PC-3 (cell line): ENCODE measurements at regions not wholly inside any gene's neighbourhood (a gene's known extent, or its start where the extent isn't known, plus 50 kb on each side); places are given as distances from the start of the nearest gene placed in this dataset.

Experiments
- ATAC-seq: fragments of 200-7000 bp; cut with Tn5 transposase; 2 replicates; pipeline ENCODE4 v1.9.1; 2020; ENCODE audit warnings: mild to moderate bottlenecking, moderate library complexity
- BruUV-seq: library from RNA; stranded (reverse); fragments of 400-500 nt; replicated peaks from 2 replicates; lab custom pipeline; 2021; lab: Mats Ljungman, UMichigan
- CTCF ChIA-PET: fragments of 300-600 bp; sonication (Branson Sonifier 250); formaldehyde crosslinking; loops from one replicate; lab custom pipeline; 2022; ENCODE audit warnings: antibody characterized with exemption; lab: Charles Lee
- POLR2A ChIA-PET: fragments of 300-600 bp; sonication (Branson Sonifier 250); formaldehyde crosslinking; loops from one replicate; lab custom pipeline; 2022; ENCODE audit warnings: antibody characterized with exemption; ENCODE audit not compliant: unreplicated experiment; lab: Charles Lee
- DNase-seq: peaks from one replicate; pipeline ENCODE4 v3.0.0-alpha.2; 2015
- H2AFZ ChIP-seq: fragments of 300-600 bp; sonication (generic); 2 replicates; pipeline ENCODE4 v1.6.0; 2016; ENCODE audit warnings: antibody characterized with exemption, low read length
- H3F3A ChIP-seq: fragments of 300-600 bp; sonication (generic); one replicate; pipeline ENCODE4 v1.6.0; 2017; ENCODE audit warnings: antibody characterized with exemption, low read length, control low read depth, mild to moderate bottlenecking; ENCODE audit not compliant: unreplicated experiment
- H3K27ac ChIP-seq: fragments of 300-600 bp; sonication (generic); 2 replicates; pipeline ENCODE4 v1.5.1; 2016; ENCODE audit warnings: mild to moderate bottlenecking, low read length
- H3K27me3 ChIP-seq: fragments of 300-600 bp; sonication (generic); 2 replicates; pipeline ENCODE4 v1.6.1; 2016; ENCODE audit warnings: low read length, mixed read lengths
- H3K36me3 ChIP-seq: fragments of 300-600 bp; sonication (generic); 2 replicates; pipeline ENCODE4 v1.6.1; 2016; ENCODE audit warnings: low read depth, mixed run types, low read length, mixed read lengths
- H3K4me1 ChIP-seq: fragments of 300-600 bp; sonication (generic); 2 replicates; pipeline ENCODE4 v1.5.1; 2016; ENCODE audit warnings: low read length; ENCODE audit not compliant: insufficient read depth
- H3K4me2 ChIP-seq: fragments of 300-600 bp; sonication (generic); 2 replicates; pipeline ENCODE4 v1.6.0; 2016; ENCODE audit warnings: low read length
- H3K4me3 ChIP-seq: fragments of 300-600 bp; sonication (generic); 2 replicates; pipeline ENCODE4 v1.5.1; 2016; ENCODE audit warnings: mild to moderate bottlenecking, low read length, mixed read lengths
- H3K79me2 ChIP-seq: fragments of 300-600 bp; sonication (generic); 2 replicates; pipeline ENCODE4 v1.6.1; 2017; ENCODE audit warnings: low read length, mixed read lengths
- H3K9ac ChIP-seq: fragments of 300-600 bp; sonication (generic); 2 replicates; pipeline ENCODE4 v1.6.0; 2016; ENCODE audit warnings: mild to moderate bottlenecking, low read length
- H3K9me2 ChIP-seq: fragments of 300-600 bp; sonication (generic); replicated peaks from 2 replicates; pipeline ENCODE4 v1.6.1; 2016; ENCODE audit warnings: mixed run types, low read length, mixed read lengths
- H3K9me3 ChIP-seq: fragments of 300-600 bp; sonication (generic); 2 replicates; pipeline ENCODE4 v1.6.1; 2016; ENCODE audit warnings: low read length, mixed read lengths
- H4K20me1 ChIP-seq: fragments of 300-600 bp; sonication (generic); 2 replicates; pipeline ENCODE4 v1.6.1; 2016; ENCODE audit warnings: low read length, mixed read lengths
- EZH2 ChIP-seq: fragments of 300-600 bp; sonication (generic); IDR thresholded peaks from one replicate; pipeline ENCODE4 v1.6.1; 2017; ENCODE audit warnings: antibody characterized with exemption, mild to moderate bottlenecking, low read length; ENCODE audit not compliant: unreplicated experiment
- EZH2phosphoT487 ChIP-seq: fragments of 300-600 bp; sonication (generic); IDR thresholded peaks from 2 replicates; pipeline ENCODE4 v1.6.1; 2018; ENCODE audit warnings: mild to moderate bottlenecking, antibody characterized with exemption, low read length, borderline replicate concordance
- intact Hi-C: fragments of 100-400 bp; cut with micrococcal nuclease; formaldehyde crosslinking; loops from 2 replicates; pipeline ENCODE4 v1.9.0; 2023
- TF ChIP-seq, protein P1 (sequence below): fragments of 300-600 bp; sonication (generic); conservative IDR thresholded peaks from 2 replicates; pipeline ENCODE4 v1.5.1; 2017; ENCODE audit warnings: antibody characterized with exemption, low read depth, mild to moderate bottlenecking, low read length

DNA sequence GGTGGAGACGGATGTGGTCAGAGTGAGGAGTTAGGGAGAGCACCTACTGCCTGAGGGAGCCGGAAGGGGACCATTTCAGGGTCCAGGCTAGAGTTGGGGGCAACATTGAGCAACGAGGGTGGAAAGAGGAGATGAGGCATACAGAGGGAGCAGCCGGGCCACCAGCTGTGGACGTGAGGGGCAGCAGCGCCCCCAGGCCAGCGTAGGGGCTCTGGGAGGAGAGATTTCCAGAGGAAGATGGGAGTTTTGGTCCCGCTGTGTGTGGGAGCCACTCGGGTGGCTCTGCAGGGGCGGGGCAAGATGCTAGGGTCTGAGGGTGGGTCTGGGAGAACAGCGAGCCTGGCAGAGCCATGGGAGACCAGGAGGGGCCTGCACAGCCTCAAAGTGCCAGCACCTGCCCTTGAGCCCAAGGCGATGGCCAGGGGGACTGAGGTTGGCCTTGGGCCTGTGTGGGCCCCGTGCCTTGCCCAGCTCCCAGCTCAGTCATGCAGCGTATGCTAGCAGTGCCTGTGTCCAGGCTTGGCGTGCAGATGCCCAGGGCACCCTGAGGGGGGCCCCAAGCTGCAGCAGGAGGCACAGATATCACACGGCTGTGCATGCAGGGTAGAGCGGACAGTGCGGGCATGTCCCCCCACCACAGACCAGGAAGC, 80.5 kb upstream of the PPP1R26 start:
- no peak for ATAC-seq
- Histone ChIP-seq H3K79me2 (no peaks in the 10 kb centered on the region), H3K27ac (no peak overlapping the region), H3K9ac (no peak overlapping the region), H4K20me1 (no peaks in the 10 kb centered on the region), H3K27me3 (no peaks in the 10 kb centered on the region), H3K4me1 (no peaks in the 10 kb centered on the region), H3K36me3 (no peaks in the 10 kb centered on the region), H3F3A (no peaks in the 10 kb centered on the region), H2AFZ (no peak overlapping the region), H3K4me2 (no peak overlapping the region), H3K9me2 (no peaks in the 10 kb centered on the region), H3K9me3 (no peaks in the 10 kb centered on the region), H3K4me3 (no peak overlapping the region)
- ChIA-PET CTCF (no interaction called here), POLR2A (no interaction called here)
- no peak for DNase-seq
- TF ChIP-seq EZH2phosphoT487 = no peak
- TF ChIP-seq, protein P1, sequence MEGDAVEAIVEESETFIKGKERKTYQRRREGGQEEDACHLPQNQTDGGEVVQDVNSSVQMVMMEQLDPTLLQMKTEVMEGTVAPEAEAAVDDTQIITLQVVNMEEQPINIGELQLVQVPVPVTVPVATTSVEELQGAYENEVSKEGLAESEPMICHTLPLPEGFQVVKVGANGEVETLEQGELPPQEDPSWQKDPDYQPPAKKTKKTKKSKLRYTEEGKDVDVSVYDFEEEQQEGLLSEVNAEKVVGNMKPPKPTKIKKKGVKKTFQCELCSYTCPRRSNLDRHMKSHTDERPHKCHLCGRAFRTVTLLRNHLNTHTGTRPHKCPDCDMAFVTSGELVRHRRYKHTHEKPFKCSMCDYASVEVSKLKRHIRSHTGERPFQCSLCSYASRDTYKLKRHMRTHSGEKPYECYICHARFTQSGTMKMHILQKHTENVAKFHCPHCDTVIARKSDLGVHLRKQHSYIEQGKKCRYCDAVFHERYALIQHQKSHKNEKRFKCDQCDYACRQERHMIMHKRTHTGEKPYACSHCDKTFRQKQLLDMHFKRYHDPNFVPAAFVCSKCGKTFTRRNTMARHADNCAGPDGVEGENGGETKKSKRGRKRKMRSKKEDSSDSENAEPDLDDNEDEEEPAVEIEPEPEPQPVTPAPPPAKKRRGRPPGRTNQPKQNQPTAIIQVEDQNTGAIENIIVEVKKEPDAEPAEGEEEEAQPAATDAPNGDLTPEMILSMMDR = no peak
- no peak for TF ChIP-seq EZH2
- BruUV-seq = no TSS peak
- intact Hi-C loops = no loop called here

DNA sequence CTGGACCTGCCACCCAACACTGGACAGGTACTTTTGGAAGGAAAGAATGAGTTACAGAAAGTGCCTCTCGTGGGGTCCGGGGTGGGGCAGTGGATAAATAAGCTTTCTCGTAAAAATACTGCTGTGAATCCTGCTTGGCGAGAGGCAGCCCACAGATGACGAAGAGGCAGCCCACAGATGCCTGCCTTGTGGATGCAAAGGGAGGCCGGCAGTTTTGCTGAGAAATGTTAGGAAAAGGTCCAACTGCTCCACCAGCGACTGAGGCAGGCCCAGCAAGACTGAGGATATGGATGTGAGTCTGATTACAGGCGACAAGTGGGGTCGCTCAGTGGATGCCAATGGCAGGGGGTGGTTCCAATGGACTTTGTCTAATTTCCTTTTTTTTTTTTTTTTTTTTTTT, 79.1 kb upstream of the PPP1R26 start:
- Histone ChIP-seq H2AFZ (no peak overlapping the region), H4K20me1 (no peaks in the 10 kb centered on the region), H3K9me2 (no peaks in the 10 kb centered on the region), H3K27me3 (0 out of 2 replicates have a peak, but pooled peaks cover under 1% of the 10 kb centered on the region), H3K79me2 (no peaks in the 10 kb centered on the region), H3K4me2 (no peak overlapping the region), H3K9ac (no peak overlapping the region), H3F3A (no peaks in the 10 kb centered on the region), H3K27ac (no peak overlapping the region), H3K4me3 (no peak overlapping the region), H3K4me1 (no peaks in the 10 kb centered on the region), H3K36me3 (no peaks in the 10 kb centered on the region), H3K9me3 (no peaks in the 10 kb centered on the region)
- TF ChIP-seq EZH2 = no peak
- TF ChIP-seq, protein P1 = no peak
- TF ChIP-seq EZH2phosphoT487 = no peak
- BruUV-seq = no TSS peak
- intact Hi-C loops = no loop called here
- DNase-seq (no peak), ATAC-seq (no peak)
- POLR2A ChIA-PET = no interaction called here
- CTCF ChIA-PET = no interaction called here

DNA sequence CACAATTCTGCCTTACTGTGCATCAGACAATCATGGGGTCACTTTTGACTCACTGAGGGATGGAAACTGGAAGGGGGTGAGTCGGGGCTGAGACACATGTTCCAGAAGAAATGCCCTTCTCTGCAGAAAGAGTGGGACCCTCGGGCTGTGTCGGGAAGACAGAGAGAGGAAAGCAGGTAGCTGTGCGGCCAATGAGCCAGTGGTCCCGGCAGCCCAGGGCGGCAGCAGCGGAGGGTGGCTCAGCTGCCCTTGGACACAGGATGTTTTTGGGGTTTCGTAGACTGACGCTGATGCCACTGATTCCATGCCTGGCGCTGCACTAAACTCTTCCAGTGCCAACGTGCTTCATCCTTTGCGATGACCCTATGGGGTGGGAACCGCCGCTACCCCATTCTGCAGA, 78.4 kb upstream of the PPP1R26 start:
- ChIA-PET POLR2A (no interaction called here), CTCF (no interaction called here)
- no peak overlapping the region for H3K27ac ChIP-seq
- 0 out of 2 replicates have a peak, but pooled peaks cover 7% of the 10 kb centered on the region for H3K27me3 ChIP-seq
- intact Hi-C loops = no loop called here
- no peaks in the 10 kb centered on the region for H4K20me1 ChIP-seq
- H3K79me2 ChIP-seq = no peaks in the 10 kb centered on the region
- no peak overlapping the region for H3K4me2 ChIP-seq
- no peaks in the 10 kb centered on the region for H3K9me3 ChIP-seq
- no peak overlapping the region for H3K9ac ChIP-seq
- no peaks in the 10 kb centered on the region for H3K4me1 ChIP-seq
- BruUV-seq = no TSS peak
- ATAC-seq = no peak
- H2AFZ ChIP-seq = no peak overlapping the region
- H3K4me3 ChIP-seq = no peak overlapping the region
- no peaks in the 10 kb centered on the region for H3K9me2 ChIP-seq
- DNase-seq = no peak
- TF ChIP-seq, protein P1 = no peak
- TF ChIP-seq EZH2 (no peak), EZH2phosphoT487 (no peak)
- no peaks in the 10 kb centered on the region for H3F3A ChIP-seq
- no peaks in the 10 kb centered on the region for H3K36me3 ChIP-seq
